GM18870 (cell line): ENCODE measurements at regions not wholly inside any gene's neighbourhood (a gene's known extent, or its start where the extent isn't known, plus 50 kb on each side); places are given as distances from the start of the nearest gene placed in this dataset.
"Not testable (repeated sequence)": the region's sequence is repeated elsewhere in the genome, so short reads cannot be mapped to it uniquely, and the experiment has no call there.

ENCODE experiments used
- ATAC-seq: cut with Tn5 transposase; IDR thresholded peaks from one replicate; pipeline ENCODE4 v1.9.1; 2021; ENCODE audit warnings: moderate library complexity; ENCODE audit not compliant: unreplicated experiment

DNA sequence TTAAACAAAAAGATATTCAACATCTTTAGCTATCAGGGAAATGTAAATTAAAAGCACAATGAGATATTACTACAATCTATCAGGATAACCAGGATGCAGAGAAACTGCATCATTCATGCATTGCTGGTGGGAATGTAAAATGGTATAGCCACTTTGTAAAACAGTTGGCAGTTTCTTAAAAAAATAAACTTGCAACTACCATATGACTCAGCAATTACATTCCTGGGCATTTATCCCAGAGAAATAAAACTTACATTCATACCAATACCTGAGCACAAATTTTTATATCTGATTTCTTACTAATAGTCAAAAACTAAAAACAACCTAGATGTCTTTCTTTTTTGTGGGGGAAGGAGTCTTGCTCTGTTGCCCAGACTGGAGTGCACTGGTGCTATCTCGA lies 190.3 kb upstream of the TAB2 start:
- ATAC-seq = no peak

DNA sequence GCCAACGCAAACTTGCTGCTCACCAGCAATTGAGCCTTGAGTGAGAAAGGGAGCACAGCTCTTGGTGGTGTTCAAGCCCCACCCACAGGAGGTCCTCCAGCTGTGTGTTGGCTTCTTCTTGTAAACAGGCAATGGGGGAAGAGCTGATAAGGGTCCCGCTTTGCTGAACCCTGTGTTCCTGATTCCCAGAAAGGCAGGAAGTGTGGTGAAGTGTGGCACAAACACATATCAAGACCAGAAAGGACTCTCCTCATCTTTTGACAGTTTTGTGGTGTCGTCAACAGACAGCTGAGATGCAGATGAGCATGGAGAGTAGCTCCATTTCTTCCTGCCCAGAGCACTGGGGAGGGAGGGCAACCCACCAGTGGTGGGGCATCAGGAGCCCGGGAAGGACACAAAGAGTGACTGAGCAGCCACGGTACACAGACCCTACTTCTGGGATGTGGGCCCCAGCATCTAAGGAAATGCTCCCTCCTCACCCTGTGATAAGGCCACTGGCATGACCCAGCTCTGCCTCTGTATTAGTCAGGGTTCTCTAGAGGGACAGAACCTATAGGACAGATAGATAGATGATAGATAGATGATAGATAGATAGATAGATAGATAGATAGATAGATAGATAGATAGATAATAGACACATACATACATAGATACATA lies 188.9 kb upstream of the TAB2 start:
- ATAC-seq = no peak

DNA sequence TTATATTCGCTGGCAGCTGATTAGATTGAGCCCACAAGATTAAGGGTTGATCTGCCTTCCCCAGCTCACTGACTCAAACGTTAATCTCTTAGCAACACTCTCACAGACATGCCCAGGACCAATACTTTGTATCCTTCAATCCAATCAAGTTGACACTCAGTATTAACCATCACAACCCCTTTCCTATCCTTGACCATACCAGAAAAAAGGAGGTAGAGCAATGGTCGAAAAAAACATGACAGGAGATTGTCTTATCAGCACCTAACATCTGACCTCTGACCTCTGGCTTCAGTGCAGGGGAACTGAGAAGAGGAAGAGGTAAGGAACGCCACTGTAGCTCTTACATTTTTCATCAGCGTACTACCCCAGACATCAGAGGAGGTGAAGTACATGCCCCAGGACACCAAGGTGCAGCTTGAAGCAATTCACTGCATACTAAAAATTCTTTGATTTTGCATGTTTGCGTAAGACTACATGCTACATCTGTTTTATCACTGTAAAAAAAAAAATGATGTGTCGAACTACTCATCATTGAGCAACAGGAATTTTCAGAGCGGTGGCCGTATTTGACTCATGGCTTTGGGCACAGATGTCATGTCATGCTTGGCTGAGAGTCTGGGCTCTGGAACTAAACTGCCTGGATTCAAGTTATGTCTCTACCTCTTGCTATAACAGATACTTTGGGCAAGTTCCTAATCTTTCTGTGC lies 188.0 kb upstream of the TAB2 start:
- ATAC-seq = no peak

DNA sequence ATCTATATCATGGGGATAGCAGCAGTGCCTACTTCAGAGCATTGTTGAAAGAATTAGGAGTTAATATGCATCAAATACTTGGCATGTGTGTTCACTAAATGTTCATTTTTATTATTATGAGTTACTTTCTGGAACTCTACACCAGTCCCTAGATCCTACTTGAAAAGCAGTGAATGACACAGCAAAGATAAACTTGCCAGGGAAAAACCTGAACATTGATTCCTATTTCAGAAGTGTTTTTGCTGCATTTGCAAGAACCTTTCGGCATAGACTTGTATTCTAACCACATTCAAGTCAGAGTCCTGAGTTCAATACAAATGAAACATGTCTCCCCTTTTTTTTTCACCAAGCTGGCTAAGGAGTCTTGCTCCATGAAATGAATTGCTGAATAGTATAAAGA lies 187.4 kb upstream of the TAB2 start:
- ATAC-seq = no peak

DNA sequence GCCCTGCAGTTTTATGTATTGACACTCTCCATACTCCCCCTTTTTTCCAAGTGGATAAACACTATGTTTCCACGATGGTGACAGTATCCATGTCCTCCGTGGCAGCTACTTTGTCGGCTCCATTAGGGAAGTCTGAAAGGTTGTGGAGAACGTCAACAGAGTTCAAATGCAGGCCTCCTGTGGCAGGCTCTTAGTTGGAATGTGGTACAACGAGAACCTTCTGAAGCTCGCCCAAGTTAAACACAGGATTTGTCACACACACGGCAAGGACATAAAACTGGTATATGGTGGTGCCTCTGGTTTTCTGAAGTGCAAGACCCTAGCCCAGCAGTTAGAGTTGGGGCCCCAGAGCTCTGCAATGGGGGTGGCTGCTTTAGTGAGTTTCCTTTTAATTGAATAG lies 187.0 kb upstream of the TAB2 start:
- ATAC-seq = no peak

DNA sequence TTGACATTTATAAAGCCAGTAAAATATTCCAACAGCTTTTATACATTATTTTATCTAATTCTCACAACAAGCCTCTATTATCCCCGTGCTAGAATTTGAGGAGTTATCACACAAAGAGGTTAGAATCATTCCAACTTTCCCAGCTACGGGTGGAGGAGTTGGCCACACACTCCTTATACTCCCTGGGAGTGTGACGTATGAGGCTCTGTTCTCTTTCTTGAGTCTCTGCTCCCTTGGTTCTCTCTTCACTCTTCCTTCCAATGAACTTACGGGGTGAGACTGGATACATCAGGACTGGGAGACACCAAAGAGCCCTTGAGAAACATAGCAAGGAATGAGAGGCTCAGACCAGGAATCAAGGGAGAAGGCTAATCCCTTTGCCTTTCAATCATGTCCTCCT lies 185.6 kb upstream of the TAB2 start:
- no peak for ATAC-seq

DNA sequence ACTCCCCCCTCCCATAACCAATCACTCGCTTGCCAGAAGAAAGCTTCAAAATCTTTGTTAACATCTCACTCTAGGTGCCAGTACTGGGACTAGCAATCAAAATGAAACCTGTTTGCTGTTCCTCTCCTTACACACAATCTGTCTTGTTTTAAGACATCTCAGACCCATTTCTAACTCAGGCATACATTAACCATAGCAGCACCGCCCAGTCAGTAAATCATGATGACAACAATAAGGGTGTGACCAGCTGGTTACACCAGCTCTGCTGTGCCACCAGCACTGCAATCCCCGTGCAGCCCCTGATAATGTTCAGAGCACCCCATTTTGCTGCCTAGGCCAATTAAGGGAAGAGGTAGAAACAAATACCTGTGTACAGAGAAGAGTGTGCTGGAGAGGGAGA lies 185.2 kb upstream of the TAB2 start:
- no peak for ATAC-seq

DNA sequence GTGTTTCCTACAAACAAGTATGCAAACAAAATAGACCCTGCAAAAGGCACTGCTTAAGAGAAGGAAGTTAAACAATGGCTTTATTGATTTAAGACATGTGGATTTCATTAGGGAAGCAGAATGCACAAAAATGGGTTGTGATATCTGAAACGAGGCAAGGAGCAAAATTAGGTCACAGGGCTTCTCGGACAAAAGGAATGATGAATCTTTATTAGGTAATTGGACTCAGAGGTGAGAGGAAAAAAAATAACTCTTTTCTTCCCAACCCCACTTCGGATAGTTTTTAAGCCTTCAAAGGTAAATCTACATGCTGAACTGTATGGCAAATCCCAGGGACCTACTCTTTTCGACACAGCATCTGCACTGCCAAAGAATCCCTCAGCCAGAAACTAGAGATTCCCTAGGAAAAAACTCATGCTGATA lies 183.0 kb upstream of the TAB2 start:
- no peak for ATAC-seq

DNA sequence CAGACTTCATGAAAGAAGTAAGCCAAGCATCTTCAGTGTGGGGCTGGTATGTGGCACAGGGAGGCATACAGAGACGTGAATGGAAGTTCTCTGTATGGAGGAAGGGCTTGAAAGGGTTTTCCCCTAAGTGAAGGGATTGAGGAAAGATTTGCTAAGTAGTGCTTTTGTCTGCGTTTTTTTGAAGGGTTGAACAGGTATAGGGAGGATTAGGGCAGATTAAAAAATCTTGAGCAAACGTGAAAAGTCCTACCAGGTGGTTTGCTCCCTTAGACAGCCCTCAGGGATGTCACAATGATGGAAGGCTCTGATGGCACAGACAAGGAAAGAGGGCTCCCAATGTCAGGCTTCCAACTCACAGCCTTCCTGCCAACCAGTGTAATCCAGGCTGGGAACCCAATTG lies 181.7 kb upstream of the TAB2 start:
- no peak for ATAC-seq

DNA sequence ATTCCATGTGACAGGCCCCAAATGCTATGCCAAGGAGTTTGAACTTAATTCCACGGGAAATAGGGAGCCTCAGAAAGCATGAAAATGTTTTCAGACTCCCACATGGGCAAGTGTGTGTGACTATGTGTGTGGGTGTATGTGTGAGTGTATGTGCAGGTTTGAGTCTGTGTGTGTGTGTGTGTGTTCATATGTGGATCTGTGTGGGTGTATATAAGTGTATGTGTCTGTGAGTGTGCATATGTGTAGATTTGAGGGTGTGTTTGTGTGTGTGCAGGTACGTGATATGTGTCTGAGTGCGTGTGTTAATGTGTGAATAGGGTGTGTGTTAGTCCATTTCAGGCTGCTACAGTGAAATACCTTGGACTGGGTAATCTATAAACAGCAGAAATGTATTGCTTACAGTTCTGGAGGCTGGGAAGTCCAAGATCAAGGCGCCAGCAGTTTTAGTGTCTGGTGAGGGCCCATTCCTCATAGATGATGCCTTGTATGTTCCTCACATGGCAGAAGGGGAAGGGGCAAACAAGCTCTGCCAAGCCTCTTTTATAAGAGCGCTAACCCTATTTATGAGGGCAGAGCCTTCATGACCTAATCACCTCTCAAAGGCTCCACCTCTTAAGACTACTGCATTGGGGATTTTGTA lies 181.1 kb upstream of the TAB2 start:
- ATAC-seq = no peak

DNA sequence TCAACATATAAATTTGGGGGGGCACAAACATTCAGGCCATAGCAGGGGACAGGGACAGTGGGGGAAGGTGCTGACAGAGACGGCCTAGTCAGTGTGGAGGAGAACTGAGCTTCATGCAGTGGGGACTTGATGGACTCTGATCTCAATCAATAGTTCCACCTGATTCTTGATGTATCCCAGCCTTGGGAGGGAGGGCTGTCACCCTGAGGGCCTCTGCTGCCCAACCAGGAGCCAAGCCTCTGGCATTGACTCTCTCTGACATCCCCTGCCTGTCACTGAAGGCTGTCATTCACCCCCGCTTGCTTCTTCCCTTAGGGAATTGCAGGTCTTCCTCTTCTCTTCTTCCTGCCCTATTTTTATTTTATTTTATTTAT lies 180.6 kb upstream of the TAB2 start:
- ATAC-seq = no peak

DNA sequence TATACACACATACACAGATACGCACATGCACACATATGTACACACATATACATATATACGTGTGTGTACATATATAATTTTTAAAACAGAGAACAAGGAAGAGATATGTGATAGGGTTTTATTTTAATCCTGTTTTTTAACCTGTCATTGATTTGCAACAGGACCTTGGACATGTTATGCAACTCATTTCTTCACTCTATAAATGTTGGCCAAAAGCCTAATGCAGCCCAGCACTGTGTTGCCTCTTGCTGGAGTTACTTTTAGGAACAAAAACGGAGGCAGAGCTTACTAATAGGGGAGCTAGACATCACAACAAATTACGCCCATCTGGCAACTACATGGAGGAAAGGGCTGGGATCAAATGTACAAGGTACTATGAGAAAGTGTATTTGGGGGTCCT lies 179.9 kb upstream of the TAB2 start:
- ATAC-seq = no peak

DNA sequence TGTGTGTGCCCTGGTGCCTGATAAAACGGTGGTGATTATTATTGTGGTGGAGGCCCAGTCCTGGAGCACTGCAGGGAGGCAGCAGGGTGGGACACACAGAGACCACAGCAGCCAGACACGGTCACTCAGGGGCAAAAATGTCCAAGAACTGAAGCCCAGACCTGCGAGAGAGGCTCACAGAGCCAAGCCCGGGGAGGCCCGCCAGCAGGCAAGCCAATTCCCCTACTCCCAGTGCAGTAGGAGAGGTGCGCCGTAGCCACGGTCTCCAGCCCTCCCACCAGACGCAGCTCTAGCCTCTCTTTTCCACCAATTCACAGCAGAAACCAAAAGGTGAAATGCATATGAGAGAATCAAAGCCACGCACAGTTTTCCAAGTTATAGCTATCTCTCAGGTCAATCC lies 179.4 kb upstream of the TAB2 start:
- ATAC-seq = no peak

DNA sequence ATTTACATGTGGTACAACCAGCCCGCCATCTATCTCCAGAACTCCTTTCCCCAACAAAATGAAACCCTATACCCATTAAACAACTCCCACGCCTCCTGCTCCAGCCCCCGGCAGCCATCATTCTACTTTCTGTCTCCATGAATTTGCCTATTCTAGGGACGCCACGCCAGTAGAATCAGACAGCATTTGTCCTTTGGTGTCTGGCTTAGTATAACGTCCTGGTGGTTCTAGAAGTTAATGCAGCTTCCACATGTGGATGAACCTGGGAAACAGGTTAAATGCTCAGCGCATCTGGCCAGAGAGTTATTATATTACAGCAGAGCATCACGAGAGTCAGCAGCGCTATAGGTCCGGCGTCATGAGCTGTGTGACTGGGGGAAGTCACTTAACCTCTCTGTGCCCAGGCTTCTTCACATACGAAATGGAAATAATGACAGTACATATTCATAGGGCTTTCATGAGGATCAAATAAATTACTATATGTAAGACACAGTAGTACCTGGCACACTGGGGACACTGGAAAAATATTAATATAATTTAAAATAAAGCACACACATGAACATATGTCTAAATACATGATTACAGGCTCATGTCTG lies 178.7 kb upstream of the TAB2 start:
- ATAC-seq = no peak

DNA sequence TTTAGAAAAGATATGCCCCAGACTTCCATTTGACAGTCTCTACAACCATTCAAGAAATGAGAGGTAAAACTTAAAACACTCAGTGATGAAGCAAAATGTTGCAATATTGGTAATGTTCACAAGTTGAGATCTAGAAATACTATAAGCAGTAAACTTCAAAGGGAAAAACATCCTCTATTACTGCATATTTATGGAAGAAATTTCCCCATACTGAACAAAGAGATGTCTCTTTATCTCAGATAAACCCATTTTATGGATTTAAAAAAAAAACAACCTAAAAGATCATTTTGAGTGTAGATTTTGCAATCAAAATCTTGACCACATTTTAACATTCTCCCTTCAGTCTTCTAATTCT lies 177.8 kb upstream of the TAB2 start:
- no peak for ATAC-seq

DNA sequence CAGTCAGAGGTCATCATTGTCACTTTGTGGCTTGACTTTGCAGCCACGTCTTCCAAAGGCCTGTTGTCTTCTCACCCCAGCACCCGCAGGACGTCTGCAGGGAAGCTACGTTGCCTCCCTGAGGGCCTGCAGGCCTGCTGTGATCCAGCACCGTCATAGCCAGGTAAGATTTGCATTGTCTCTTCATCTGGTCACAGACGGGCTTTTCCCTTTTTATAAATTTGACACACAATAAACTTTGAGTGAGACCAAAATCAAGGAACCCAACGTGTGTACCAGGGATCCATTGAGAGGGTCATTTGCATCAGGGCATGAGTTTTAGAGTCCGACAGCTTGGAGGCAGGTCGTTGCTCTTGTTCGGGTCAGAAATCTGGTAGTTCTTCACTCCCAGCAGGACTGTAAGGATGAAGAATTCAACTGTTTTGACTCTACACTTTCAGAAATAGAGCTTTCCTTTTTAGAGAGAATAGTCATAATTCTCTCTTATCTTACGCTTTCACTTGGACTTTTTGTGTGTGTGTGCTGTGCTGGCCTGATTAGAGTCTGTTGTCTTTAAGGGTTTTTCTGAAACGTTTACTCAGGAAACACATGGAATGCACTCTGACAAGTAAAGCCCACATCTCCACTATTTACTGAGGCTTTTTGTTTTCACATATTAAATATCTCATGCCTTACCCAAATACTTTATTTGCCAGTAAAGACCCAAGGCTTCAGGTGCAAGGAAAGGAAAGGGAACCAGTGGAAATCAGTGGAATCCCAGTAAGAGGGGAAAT lies 177.2 kb upstream of the TAB2 start:
- ATAC-seq = peak; percentile 53

DNA sequence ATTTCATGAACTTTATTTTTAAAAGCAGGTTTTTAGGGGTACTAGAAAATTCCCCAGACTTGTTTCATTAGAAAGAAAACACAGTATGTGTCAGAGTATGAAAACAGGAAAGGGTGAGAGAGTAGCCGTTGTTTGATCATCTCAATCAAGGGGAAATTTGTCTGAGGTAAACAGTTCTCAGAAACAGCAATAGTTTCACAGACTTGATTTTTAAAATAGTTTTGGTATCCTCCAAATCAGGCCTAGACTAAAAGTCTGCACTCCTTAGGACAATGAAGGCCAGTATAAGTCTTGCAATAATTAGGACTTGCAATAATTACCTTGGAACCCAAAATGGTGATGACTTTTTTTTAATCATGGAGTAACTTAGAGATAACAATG lies 176.6 kb upstream of the TAB2 start:
- no peak for ATAC-seq

DNA sequence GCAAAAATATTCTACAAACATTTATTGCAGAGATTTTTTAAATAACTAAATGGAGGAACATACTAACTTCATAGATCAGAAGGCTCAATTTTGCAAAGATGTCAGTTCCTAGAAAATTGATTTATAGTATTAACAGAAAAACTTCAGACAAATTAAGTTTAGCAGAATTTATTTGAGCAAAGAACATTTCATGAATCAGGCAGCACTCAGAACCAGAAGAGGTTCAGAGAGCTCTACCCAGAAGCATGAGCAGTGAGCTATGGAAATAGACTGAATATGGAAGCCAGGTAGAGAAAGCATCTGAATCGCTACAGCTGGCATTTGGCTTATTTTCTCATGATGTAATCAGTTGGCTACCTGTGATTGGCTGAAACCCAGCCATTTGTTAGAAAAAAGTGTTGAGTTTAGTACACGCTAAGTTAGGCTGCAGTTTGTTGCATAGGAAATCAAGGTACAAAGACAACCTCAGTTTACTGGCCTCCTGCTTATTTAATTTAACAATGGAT lies 174.5 kb upstream of the TAB2 start:
- ATAC-seq = no peak

DNA sequence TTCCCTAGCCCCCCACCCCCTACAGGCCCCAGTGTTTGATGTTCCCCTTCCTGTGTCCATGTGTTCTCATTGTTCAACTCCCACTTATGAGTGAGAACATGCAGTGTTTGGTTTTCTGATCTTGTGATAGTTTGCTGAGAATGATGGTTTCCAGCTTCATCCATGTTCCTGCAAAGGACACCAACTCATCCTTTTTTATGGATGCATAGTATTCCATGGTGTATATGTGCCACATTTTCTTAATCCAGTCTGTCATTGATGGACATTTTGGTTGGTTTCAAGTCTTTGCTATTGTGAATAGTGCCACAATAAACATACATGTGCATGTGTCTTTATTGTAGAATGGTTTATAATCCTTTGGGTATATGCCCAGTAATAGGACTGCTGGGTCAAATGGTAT lies 171.7 kb upstream of the TAB2 start:
- ATAC-seq = not testable (repeated sequence)

DNA sequence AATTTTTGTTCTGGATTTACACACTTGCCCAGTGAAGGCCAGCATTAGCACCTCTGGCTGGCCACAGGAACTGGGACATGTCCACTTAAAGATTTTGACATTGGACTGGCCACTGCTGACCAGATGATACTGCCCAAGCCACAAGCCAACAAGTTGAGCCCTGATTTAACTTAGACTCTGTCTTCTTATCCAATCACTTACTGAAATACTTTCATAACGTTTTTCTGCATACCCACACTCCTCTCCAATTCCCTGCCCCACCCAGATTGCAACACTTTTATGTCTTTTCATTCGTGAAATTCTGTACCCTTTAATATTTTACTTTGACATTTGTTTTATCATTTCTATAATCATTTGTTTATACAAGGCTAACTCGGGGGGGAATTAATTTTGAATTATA lies 170.3 kb upstream of the TAB2 start:
- no peak for ATAC-seq
